GM19035 (cell line): ENCODE measurements at regions not wholly inside any gene's neighbourhood (a gene's known extent, or its start where the extent isn't known, plus 50 kb on each side); places are given as distances from the start of the nearest gene placed in this dataset.

ENCODE experiments used
- ATAC-seq: cut with Tn5 transposase; IDR thresholded peaks from one replicate; pipeline ENCODE4 v1.9.1; 2021; ENCODE audit not compliant: unreplicated experiment

DNA sequence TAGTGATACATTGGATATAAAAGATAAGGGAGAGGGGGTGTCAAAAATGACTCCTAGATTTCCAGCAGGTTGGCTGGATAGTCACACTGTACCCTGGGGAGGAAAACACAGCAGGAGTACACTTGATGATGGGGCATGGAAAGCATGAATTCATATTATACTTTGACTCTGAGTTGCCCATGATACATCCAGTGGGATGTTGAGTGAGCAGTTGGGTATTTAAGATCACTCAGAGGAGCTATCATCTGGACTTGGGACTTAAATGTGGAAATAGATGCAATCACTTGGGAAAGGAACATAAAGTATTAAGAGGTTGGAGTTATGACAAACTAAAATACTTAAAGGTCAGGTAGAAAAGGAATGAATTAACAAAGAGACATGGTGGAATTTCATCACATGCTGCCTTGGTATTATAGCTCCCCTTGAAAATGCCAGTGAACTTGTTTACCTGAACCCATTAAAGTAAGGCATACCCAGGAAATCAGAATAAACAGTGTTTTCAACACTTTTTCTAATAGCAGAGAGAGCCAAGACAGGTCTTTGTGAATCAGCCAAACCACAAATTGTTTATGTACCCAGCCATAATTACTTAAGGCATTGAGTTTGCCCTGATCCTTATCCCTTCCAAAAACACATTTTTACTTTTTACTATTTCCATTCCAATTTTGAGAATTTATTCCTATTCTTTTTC lies 49.9 kb upstream of the ABI3BP start:
- ATAC-seq, result no peak
